Body of pancreas (tissue), 4 donors: ENCODE measurements at regions not wholly inside any gene's neighbourhood (a gene's known extent, or its start where the extent isn't known, plus 50 kb on each side); places are given as distances from the start of the nearest gene placed in this dataset.

ENCODE experiments used
- ATAC-seq: fragments of 150-250 bp; one replicate; pipeline ENCODE4 v1.9.1; 2016
- DNase-seq, 4 donors: peaks; one replicate each; pipeline ENCODE4 v3.0.0-alpha.2; 2019
- H3K27ac ChIP-seq, 4 donors: fragments of 200-600 bp; sonication (generic); 1 replicate in 3 of 4; 2 replicates in 1 of 4; pipeline versions ENCODE4 v1.5.1 to v1.6.1; 2016 to 2019; ENCODE audit warnings: mild to moderate bottlenecking in 1 of 4, mixed read lengths in 1 of 4, moderate library complexity in 1 of 4
- H3K27me3 ChIP-seq, 2 donors: fragments of 200-600 bp; sonication (generic); one replicate each; pipeline ENCODE4 v1.6.0; 2016; ENCODE audit warnings: mild to moderate bottlenecking in 1 of 2
- H3K36me3 ChIP-seq, 2 donors: fragments of 200-600 bp; sonication (generic); replicated peaks in 1 of 2; 2 replicates each; pipeline ENCODE4 v1.5.1; 2016; ENCODE audit warnings: low read depth in 2 of 2; ENCODE audit not compliant: insufficient read depth in 1 of 2
- H3K4me1 ChIP-seq: fragments of 200-600 bp; sonication (generic); one replicate; pipeline ENCODE4 v1.6.0; 2016
- H3K4me3 ChIP-seq, 2 donors: fragments of 200-600 bp; sonication (generic); 1 replicate in 1 of 2; 2 replicates in 1 of 2; pipeline ENCODE4 v1.5.1; 2016 to 2019
- H3K9me3 ChIP-seq, 3 donors: fragments of 200-600 bp; sonication (generic); 1 replicate in 2 of 3; 2 replicates in 1 of 3; pipeline ENCODE4 v1.5.1; 2016
- CTCF ChIP-seq, 7 experiments: fragments of 450-650 bp in 4 of 7; fragments of 200-600 bp in 3 of 7; sonication (generic) in 3 of 7; IDR thresholded peaks; one replicate each; pipeline ENCODE4 v1.5.1; 2016 to 2019; ENCODE audit warnings: antibody characterized with exemption in 7 of 7
- POLR2A ChIP-seq, 3 donors: fragments of 450-650 bp; IDR thresholded peaks; one replicate each; pipeline ENCODE4 v1.6.1; 2016; ENCODE audit warnings: antibody characterized with exemption in 3 of 3, mild to moderate bottlenecking in 2 of 3
- WGBS, 2 donors: methylation state at CpG; one replicate each; pipeline ENCODE4 v1.1.5; 2017; 5-methylcytosine and 5-hydroxymethylcytosine counted together
- intact Hi-C: fragments of 100-400 bp; cut with DNase I; formaldehyde crosslinking; loops from one replicate; pipeline ENCODE4 v1.15.1; 2023

- Histone ChIP-seq H3K4me1 (no peaks in the 10 kb centered on the region), H3K27ac (no peak overlapping the region), H3K27me3 (no peaks in the 10 kb centered on the region), H3K36me3 (no peaks in the 10 kb centered on the region), H3K9me3 (no peaks in the 10 kb centered on the region), H3K4me3 (no peak overlapping the region)
- ATAC-seq (no peak), DNase-seq (no peak)
- no peak for TF ChIP-seq CTCF (IDR thresholded peaks at IDR 0.05)
- no peak for TF ChIP-seq POLR2A (IDR thresholded peaks at IDR 0.05)
- 62 to 66% methylated on average over 22 to 24 of the region's 24 CpGs for WGBS, 2 donors
- intact Hi-C loops, result no loop called here
Observed at GRCh38 chr2:238688193-238689153, 159.4 kb upstream of the TWIST2 start.

GRCh38 chr2:238689331-238689730, 158.6 kb upstream of the TWIST2 start:
- H3K27ac ChIP-seq, result no peak overlapping the region
- TF ChIP-seq POLR2A (IDR thresholded peaks at IDR 0.05) (no peak), CTCF (IDR thresholded peaks at IDR 0.05) (no peak)
- intact Hi-C loops, result no loop called here
- H3K36me3 ChIP-seq, result no peaks in the 10 kb centered on the region
- no peak for DNase-seq
- no peaks in the 10 kb centered on the region for H3K9me3 ChIP-seq
- no peaks in the 10 kb centered on the region for H3K27me3 ChIP-seq
- no peak for ATAC-seq
- no peak overlapping the region for H3K4me3 ChIP-seq
- 43 to 68% methylated on average over 2 of the region's 2 CpGs for WGBS, 2 donors
- H3K4me1 ChIP-seq, result no peaks in the 10 kb centered on the region

GRCh38 chr2:238689871-238690389, 158.0 kb upstream of the TWIST2 start:
- H3K36me3 ChIP-seq, result no peaks in the 10 kb centered on the region
- WGBS, 2 donors, result 52 to 88% methylated on average over 5 to 6 of the region's 7 CpGs
- no peaks in the 10 kb centered on the region for H3K27me3 ChIP-seq
- no peak for DNase-seq
- H3K9me3 ChIP-seq, result no peaks in the 10 kb centered on the region
- H3K27ac ChIP-seq, result no peak overlapping the region
- intact Hi-C loops, result no loop called here
- no peak overlapping the region for H3K4me3 ChIP-seq
- TF ChIP-seq CTCF (IDR thresholded peaks at IDR 0.05), result no peak
- TF ChIP-seq POLR2A (IDR thresholded peaks at IDR 0.05), result no peak
- no peaks in the 10 kb centered on the region for H3K4me1 ChIP-seq
- ATAC-seq, result no peak

GRCh38 chr2:238690511-238690910, 157.4 kb upstream of the TWIST2 start:
- 59 to 82% methylated on average over 5 to 11 of the region's 11 CpGs for WGBS, 2 donors
- Histone ChIP-seq H3K36me3 (no peaks in the 10 kb centered on the region), H3K4me1 (no peaks in the 10 kb centered on the region), H3K4me3 (no peak overlapping the region), H3K27me3 (no peaks in the 10 kb centered on the region), H3K27ac (no peak overlapping the region), H3K9me3 (no peaks in the 10 kb centered on the region)
- ATAC-seq, result no peak
- DNase-seq, result no peak
- no peak for TF ChIP-seq CTCF (IDR thresholded peaks at IDR 0.05)
- no peak for TF ChIP-seq POLR2A (IDR thresholded peaks at IDR 0.05)
- intact Hi-C loops, result no loop called here
